Esophagus muscularis mucosa (tissue), 4 donors: ENCODE measurements at regions not wholly inside any gene's neighbourhood (a gene's known extent, or its start where the extent isn't known, plus 50 kb on each side); places are given as distances from the start of the nearest gene placed in this dataset.

ENCODE experiments used
- DNase-seq: peaks from one replicate; pipeline ENCODE4 v3.0.0-alpha.2; 2017; ENCODE audit errors: extremely low spot score
- H3K27ac ChIP-seq, 4 donors: fragments of 200-600 bp; sonication (generic); replicated peaks in 1 of 4; 1 replicate in 3 of 4; 2 replicates in 1 of 4; pipeline ENCODE4 v1.5.1; 2016 to 2019; ENCODE audit warnings: mild to moderate bottlenecking in 1 of 4
- H3K27me3 ChIP-seq, 4 donors: fragments of 200-600 bp; sonication (generic); one replicate each; pipeline versions ENCODE4 v1.5.1 to v1.6.0; 2016 to 2019
- H3K36me3 ChIP-seq, 4 donors: fragments of 200-600 bp; sonication (generic); one replicate each; pipeline ENCODE4 v1.5.1; 2016 to 2019
- H3K4me1 ChIP-seq, 4 donors: fragments of 200-600 bp; sonication (generic); one replicate each; pipeline ENCODE4 v1.5.1; 2016 to 2019
- H3K4me3 ChIP-seq, 4 donors: fragments of 200-600 bp; sonication (generic); 1 replicate in 2 of 4; 2 replicates in 2 of 4; pipeline ENCODE4 v1.5.1; 2016 to 2019; ENCODE audit warnings: mild to moderate bottlenecking in 4 of 4, moderate library complexity in 1 of 4
- H3K9me3 ChIP-seq, 4 donors: fragments of 200-600 bp; sonication (generic); 1 replicate in 3 of 4; 2 replicates in 1 of 4; pipeline ENCODE4 v1.5.1; 2016 to 2019
- CTCF ChIP-seq, 3 experiments: fragments of 200-600 bp in 2 of 3; fragments of 450-650 bp in 1 of 3; sonication (generic) in 2 of 3; IDR thresholded peaks; one replicate each; pipeline ENCODE4 v1.5.1; 2017 to 2019; ENCODE audit warnings: antibody characterized with exemption in 3 of 3, mild to moderate bottlenecking in 2 of 3, moderate library complexity in 1 of 3
- EP300 ChIP-seq: sonication (generic); formaldehyde crosslinking; IDR thresholded peaks from one replicate; pipeline ENCODE4 v1.6.1; 2017; ENCODE audit warnings: antibody characterized with exemption
- POLR2A ChIP-seq: fragments of 450-650 bp; IDR thresholded peaks from one replicate; pipeline ENCODE4 v1.6.1; 2017; ENCODE audit warnings: antibody characterized with exemption, moderate library complexity, mild to moderate bottlenecking, low read depth
- POLR2AphosphoS5 ChIP-seq, 2 donors: sonication (generic); formaldehyde crosslinking; IDR thresholded peaks; one replicate each; pipeline ENCODE4 v1.6.1; 2017; ENCODE audit warnings: antibody characterized with exemption in 2 of 2
- WGBS: methylation state at CpG from one replicate; pipeline ENCODE4 v1.1.5; 2018; 5-methylcytosine and 5-hydroxymethylcytosine counted together
- intact Hi-C: fragments of 100-400 bp; cut with DNase I; formaldehyde crosslinking; loops from one replicate; pipeline ENCODE4 v1.15.1; 2023

GRCh38 chr10:78730754-78731153 is 338.0 kb upstream of the ZMIZ1 start:
- H3K36me3 ChIP-seq: no peaks in the 10 kb centered on the region
- no peak for DNase-seq
- intact Hi-C loops: no loop called here
- TF ChIP-seq EP300: no peak
- no peak overlapping the region for H3K4me3 ChIP-seq
- H3K9me3 ChIP-seq: no peaks in the 10 kb centered on the region
- H3K27ac ChIP-seq: no peak overlapping the region
- H3K4me1 ChIP-seq: peaks cover 10 to 17% (median 14%) of the 10 kb centered on the region in 4 donors
- no peaks in the 10 kb centered on the region for H3K27me3 ChIP-seq
- WGBS: 97% methylated on average over 8 of the region's 8 CpGs

- Histone ChIP-seq H3K36me3 (no peaks in the 10 kb centered on the region), H3K27ac (no peak overlapping the region), H3K27me3 (no peaks in the 10 kb centered on the region), H3K4me3 (no peak overlapping the region), H3K4me1 (peaks cover 10 to 17% (median 14%) of the 10 kb centered on the region in 4 donors), H3K9me3 (no peaks in the 10 kb centered on the region)
- WGBS: 88% methylated on average over 3 of the region's 3 CpGs
- intact Hi-C loops: no loop called here
- no peak for TF ChIP-seq POLR2AphosphoS5 (IDR thresholded peaks at IDR 0.05)
- TF ChIP-seq CTCF (IDR thresholded peaks at IDR 0.05): no peak
- TF ChIP-seq POLR2A: no peak
- no peak for TF ChIP-seq EP300
- no peak for DNase-seq
Measured at GRCh38 chr10:78731675-78732074, 337.1 kb upstream of the ZMIZ1 start.

- 95% methylated on average over 8 of the region's 8 CpGs for WGBS
- Histone ChIP-seq H3K9me3 (no peaks in the 10 kb centered on the region), H3K27ac (no peak overlapping the region), H3K4me1 (peaks cover 9 to 13% (median 12%) of the 10 kb centered on the region in 4 donors), H3K27me3 (no peaks in the 10 kb centered on the region), H3K36me3 (no peaks in the 10 kb centered on the region), H3K4me3 (no peak overlapping the region)
- no peak for DNase-seq
- TF ChIP-seq POLR2AphosphoS5 (IDR thresholded peaks at IDR 0.05) (no peak), POLR2A (no peak), CTCF (IDR thresholded peaks at IDR 0.05) (no peak), EP300 (no peak)
- intact Hi-C loops: no loop called here
Measured at GRCh38 chr10:78732381-78732780, 336.4 kb upstream of the ZMIZ1 start.

GRCh38 chr10:78736926-78737630 is 331.7 kb upstream of the ZMIZ1 start:
- H3K27me3 ChIP-seq: no peaks in the 10 kb centered on the region
- H3K27ac ChIP-seq: no peak overlapping the region
- DNase-seq: no peak
- H3K4me1 ChIP-seq: peaks cover 6 to 11% (median 9%) of the 10 kb centered on the region in 4 donors
- intact Hi-C loops: no loop called here
- H3K9me3 ChIP-seq: no peaks in the 10 kb centered on the region
- 94% methylated on average over 4 of the region's 4 CpGs for WGBS
- no peak overlapping the region for H3K4me3 ChIP-seq
- H3K36me3 ChIP-seq: no peaks in the 10 kb centered on the region
- TF ChIP-seq CTCF (IDR thresholded peaks at IDR 0.05) (no peak), POLR2A (no peak), POLR2AphosphoS5 (IDR thresholded peaks at IDR 0.05) (no peak), EP300 (no peak)

- TF ChIP-seq POLR2A: no peak
- no peak for TF ChIP-seq POLR2AphosphoS5 (IDR thresholded peaks at IDR 0.05)
- no peak for TF ChIP-seq EP300
- no peak for TF ChIP-seq CTCF (IDR thresholded peaks at IDR 0.05)
- DNase-seq: no peak
- no peaks in the 10 kb centered on the region for H3K9me3 ChIP-seq
- H3K27ac ChIP-seq: no peak overlapping the region
- no peak overlapping the region for H3K4me3 ChIP-seq
- H3K4me1 ChIP-seq: peaks cover 6 to 18% (median 16%) of the 10 kb centered on the region in 4 donors
- 97% methylated on average over 7 of the region's 7 CpGs for WGBS
- intact Hi-C loops: no loop called here
- no peaks in the 10 kb centered on the region for H3K36me3 ChIP-seq
- no peaks in the 10 kb centered on the region for H3K27me3 ChIP-seq
Measured at GRCh38 chr10:78737883-78738856, 330.6 kb upstream of the ZMIZ1 start.
